DOHH2 (cell line): ENCODE measurements at regions not wholly inside any gene's neighbourhood (a gene's known extent, or its start where the extent isn't known, plus 50 kb on each side); places are given as distances from the start of the nearest gene placed in this dataset.

ENCODE experiments used
- EZH2phosphoT487 ChIP-seq: fragments of 200-600 bp; sonication (generic); IDR thresholded peaks from 2 replicates; pipeline ENCODE4 v1.6.1; 2017; ENCODE audit warnings: borderline replicate concordance, mild to moderate bottlenecking, antibody characterized with exemption, low read length, moderate library complexity, mixed read lengths
- TF ChIP-seq, protein P1 (sequence below): fragments of 200-600 bp; sonication (generic); IDR thresholded peaks from one replicate; pipeline ENCODE4 v1.5.1; 2014; ENCODE audit warnings: antibody characterized with exemption, mild to moderate bottlenecking, low read depth, low read length; ENCODE audit not compliant: poor library complexity, severe bottlenecking

DNA sequence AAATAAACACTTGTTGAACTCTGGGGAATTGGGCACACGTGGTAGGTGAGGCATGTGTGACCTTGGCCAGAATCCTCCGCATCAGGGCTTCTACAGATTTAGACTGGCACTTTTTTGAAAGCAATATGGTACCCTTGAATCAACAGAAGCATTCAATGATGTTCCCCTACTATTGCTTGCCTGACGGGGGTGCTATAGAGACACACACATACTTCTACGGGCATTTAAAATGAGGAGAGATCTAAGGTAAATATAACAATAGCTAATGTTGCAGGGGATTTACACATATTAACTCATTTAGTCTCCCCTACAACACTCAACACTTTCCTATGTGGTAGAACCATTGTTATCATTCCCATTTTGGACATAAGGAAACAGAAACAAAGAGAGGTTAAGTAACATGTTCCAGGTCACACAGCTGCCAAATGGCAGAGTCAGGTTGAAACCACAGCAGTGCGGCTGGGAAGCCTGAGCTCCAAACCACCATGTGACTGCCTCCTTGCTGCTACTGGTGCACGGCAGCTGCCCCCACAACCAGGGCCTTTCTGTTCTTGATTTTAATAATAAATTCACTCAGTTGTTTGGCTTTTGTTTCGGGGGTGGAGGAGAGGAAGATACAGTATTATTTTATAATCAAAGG is 147.4 kb downstream of the ZNF281 start:
- TF ChIP-seq, protein P1, sequence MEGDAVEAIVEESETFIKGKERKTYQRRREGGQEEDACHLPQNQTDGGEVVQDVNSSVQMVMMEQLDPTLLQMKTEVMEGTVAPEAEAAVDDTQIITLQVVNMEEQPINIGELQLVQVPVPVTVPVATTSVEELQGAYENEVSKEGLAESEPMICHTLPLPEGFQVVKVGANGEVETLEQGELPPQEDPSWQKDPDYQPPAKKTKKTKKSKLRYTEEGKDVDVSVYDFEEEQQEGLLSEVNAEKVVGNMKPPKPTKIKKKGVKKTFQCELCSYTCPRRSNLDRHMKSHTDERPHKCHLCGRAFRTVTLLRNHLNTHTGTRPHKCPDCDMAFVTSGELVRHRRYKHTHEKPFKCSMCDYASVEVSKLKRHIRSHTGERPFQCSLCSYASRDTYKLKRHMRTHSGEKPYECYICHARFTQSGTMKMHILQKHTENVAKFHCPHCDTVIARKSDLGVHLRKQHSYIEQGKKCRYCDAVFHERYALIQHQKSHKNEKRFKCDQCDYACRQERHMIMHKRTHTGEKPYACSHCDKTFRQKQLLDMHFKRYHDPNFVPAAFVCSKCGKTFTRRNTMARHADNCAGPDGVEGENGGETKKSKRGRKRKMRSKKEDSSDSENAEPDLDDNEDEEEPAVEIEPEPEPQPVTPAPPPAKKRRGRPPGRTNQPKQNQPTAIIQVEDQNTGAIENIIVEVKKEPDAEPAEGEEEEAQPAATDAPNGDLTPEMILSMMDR = peak; percentile 59
- no peak for TF ChIP-seq EZH2phosphoT487
